22Rv1 (cell line): ENCODE measurements at regions not wholly inside any gene's neighbourhood (a gene's known extent, or its start where the extent isn't known, plus 50 kb on each side); places are given as distances from the start of the nearest gene placed in this dataset.

Experiments used
- H3K27ac ChIP-seq: fragments of 450-650 bp; 2 replicates; pipeline ENCODE4 v1.5.1; 2017
- CTCF ChIP-seq: fragments of 450-650 bp; IDR thresholded peaks from 2 replicates; pipeline ENCODE4 v1.5.1; 2017; ENCODE audit warnings: mild to moderate bottlenecking
- ZFX ChIP-seq: fragments of 450-650 bp; IDR thresholded peaks from 2 replicates; pipeline ENCODE4 v1.6.1; 2017; ENCODE audit warnings: antibody characterized with exemption, borderline replicate concordance

DNA sequence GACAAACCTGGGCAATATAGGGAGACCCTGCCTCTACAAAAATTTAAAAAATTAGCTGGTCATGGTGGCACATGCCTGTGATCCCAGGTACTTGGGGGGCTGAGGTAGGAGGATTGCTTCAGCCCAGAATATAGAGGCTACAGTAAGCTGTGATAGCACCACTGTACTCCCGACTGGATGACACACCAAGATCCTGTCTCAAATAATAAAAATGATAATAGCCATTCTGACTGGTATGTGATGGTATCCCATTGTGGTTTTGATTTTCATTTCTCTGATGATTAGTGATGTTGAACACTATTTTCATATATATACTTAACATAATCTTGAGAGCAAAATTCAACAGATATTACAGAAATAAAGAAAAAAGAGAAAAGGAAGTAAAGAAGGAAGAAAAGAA, 1491.0 kb upstream of the PIK3C3 start:
- H3K27ac ChIP-seq = no peak overlapping the region
- TF ChIP-seq CTCF = no peak
- no peak for TF ChIP-seq ZFX

DNA sequence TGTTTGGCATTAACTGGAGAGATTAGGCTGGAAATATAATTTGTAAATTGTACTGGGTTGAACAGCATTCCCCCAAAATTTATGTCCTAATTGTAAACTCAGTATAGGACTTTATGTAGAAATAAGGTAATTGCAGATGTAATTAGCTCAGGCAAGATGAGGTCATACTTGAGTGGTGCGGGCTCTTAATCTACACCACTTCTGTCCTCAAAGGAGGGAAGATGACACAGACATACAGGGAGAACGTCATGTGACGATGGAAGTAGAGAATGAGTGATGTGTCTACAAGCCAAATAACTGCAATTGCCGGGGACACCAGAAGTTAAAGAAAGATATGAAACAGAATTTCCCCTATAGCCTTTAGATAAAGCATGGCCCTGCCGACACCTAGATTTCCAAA, 1501.1 kb upstream of the PIK3C3 start:
- H3K27ac ChIP-seq = no peak overlapping the region
- no peak for TF ChIP-seq ZFX
- TF ChIP-seq CTCF = no peak

DNA sequence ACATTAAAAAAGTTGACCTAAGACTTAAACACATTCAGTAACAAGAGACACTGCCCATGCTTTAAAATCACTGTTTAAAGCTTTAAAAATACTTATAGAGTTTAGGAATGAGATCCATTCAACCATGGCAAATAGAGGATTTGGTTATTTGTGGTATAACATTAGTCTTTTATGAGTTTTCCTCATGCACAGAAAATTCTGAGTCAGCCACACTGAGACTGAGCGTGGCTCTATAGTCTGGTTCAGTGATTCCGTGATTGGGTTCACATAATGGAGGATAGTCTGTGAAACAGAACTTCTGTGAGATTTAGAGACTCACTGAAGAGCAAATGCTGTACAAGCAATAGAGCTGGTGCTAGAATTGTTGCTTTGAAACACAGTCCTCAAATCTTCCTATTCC, 1502.4 kb upstream of the PIK3C3 start:
- no peak overlapping the region for H3K27ac ChIP-seq
- no peak for TF ChIP-seq ZFX
- no peak for TF ChIP-seq CTCF

DNA sequence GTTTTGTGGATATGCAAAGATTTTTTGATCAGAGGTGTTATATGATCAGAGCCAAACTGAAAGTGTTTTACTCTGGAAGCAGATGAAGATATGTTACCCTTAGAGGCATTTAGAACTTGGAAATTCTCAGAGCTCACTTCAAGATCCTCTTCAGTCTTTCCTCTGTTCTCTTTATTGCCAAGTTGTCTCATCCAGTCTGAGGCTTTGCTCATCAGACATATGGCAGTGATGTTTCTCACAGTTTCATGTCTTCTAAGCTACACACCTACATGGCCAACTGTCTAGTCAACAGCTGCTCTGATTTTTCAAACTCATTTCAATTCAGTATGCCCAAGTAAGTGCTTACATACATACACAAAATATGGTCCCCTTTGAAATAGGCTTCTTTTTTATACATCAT, 1504.3 kb upstream of the PIK3C3 start:
- TF ChIP-seq CTCF = no peak
- TF ChIP-seq ZFX = no peak
- H3K27ac ChIP-seq = no peak overlapping the region

DNA sequence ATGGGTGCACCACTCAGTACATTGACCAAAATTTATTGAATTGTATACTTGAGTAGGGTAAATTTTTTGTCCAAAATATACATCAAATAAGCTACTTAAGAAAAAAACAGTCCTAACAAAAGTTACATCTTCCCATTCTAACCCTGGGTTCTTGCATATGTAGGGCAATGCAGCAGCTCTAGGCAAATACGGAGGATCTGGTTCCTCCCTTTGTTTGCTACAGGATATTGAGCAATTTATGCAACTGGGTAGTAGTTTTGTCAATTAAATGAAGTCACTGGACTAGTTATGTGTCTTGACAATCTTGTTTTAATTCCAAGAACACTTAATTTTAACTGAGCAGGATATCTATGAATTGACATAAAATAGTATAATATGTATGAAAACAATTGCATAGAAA, 1507.2 kb upstream of the PIK3C3 start:
- TF ChIP-seq ZFX (no peak), CTCF (no peak)
- H3K27ac ChIP-seq = no peak overlapping the region

- no peak overlapping the region for H3K27ac ChIP-seq
- TF ChIP-seq ZFX (no peak), CTCF (no peak)
Measured at GRCh38 chr18:40440088-40440487, 1514.9 kb upstream of the PIK3C3 start.

GRCh38 chr18:40437517-40437916, 1517.5 kb upstream of the PIK3C3 start:
- TF ChIP-seq CTCF (no peak), ZFX (no peak)

More at GRCh38 chr18:40437517-40437916, 1517.5 kb upstream of the PIK3C3 start:
- no peak overlapping the region for H3K27ac ChIP-seq
